ENCODE measurements at regions not wholly inside any gene's neighbourhood (a gene's known extent, or its start where the extent isn't known, plus 50 kb on each side); places are given as distances from the start of the nearest gene placed in this dataset.
A peak's percentile ranks its signal among the peaks of the same experiment; 100 is the strongest.

DNA sequence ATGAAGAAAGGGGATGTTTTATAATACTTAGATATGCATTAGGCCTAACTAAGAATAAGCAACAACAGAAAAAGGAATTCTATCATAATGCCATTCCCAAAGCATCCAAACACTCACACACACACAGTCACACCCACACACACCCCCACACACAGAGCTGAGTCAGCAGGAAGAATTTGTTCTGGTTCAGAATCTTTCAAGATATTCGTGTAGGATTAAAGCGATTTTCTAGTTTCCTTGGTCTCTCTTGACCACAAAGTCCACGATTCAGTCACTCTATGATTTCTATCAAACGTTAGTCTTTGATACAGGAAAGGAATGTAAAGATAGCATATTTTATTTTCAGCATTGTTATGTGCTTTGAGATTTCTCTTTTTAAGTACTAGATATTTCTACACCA lies 382.6 kb upstream of the DCN start:
- DNase-seq: no peak

GRCh38 chr12:91563011-91563765 lies 380.6 kb upstream of the DCN start:
- DNase-seq: no peak

DNA sequence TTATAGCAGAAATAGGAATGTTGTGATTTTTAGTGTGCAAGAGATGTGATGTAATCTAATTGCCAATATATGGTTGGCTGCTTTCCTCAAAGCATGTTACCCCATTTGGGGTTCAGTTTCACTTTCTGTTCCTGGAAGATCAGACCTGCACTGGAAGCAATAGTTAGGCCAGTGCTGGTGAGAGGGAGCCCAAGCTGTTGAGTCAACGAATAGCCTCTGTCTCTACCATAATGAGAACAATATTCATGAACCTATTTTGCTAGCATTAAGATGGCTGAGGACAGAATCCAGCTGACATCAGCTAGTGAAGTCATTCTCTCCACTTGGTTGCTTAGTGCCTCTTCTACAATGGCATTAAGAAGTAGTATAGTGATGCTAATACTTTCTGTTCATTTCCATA lies 379.9 kb upstream of the DCN start:
- DNase-seq: peak in 1 of 2 experiments; percentile 23

- no peak for DNase-seq
These were observed 379.3 kb upstream of the DCN start for GRCh38 chr12:91561958-91562325.

DNA sequence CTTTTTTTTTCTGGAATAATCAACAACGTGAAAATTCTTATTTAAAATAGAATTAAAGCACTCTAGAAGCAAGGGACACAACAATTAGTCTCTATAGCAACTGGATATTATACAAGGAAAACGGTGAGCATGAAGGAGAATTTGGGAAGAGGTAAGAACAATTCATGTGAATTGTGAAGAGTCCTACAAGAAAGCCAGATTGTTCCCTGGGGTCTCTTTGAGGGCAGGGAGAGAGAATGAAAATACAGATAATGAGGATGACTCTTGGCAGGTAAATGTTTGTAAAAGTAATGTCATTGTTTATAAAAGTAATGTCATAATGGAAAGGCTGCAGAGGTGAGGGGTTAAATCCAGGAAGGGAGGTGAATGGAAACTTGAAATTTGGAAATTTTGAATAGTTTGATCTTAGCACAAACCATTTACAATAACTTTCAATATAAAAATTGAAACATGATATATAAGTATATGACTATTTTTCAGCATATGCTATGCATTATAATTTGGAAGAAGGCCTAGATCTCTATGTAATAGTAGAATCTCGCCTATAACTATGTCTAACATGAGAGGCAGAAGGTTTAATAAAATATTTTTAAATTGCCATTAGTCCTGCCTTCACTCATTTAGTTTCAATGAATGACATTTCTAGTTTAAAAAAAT lies 378.8 kb upstream of the DCN start:
- DNase-seq: no peak

DNA sequence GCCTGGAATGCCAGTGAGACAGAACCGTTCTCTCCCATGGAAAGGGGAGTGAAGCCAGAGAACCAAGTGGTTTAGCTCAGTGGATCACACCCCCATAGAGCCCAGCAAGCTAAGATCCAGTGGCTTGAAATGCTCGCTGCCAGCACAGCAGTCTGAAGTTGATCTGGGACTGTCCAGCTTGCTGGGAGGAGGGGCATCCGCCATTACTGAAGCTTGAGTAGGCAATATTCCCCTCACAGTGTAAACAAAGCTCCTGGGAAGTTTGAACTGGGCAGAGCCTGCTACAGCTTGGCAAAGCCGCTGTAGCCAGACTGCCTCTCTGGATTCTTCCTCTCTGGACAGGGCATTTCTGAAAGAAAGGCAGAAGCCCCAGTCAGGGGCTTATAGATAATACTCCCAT lies 374.3 kb upstream of the DCN start:
- no peak for DNase-seq

DNA sequence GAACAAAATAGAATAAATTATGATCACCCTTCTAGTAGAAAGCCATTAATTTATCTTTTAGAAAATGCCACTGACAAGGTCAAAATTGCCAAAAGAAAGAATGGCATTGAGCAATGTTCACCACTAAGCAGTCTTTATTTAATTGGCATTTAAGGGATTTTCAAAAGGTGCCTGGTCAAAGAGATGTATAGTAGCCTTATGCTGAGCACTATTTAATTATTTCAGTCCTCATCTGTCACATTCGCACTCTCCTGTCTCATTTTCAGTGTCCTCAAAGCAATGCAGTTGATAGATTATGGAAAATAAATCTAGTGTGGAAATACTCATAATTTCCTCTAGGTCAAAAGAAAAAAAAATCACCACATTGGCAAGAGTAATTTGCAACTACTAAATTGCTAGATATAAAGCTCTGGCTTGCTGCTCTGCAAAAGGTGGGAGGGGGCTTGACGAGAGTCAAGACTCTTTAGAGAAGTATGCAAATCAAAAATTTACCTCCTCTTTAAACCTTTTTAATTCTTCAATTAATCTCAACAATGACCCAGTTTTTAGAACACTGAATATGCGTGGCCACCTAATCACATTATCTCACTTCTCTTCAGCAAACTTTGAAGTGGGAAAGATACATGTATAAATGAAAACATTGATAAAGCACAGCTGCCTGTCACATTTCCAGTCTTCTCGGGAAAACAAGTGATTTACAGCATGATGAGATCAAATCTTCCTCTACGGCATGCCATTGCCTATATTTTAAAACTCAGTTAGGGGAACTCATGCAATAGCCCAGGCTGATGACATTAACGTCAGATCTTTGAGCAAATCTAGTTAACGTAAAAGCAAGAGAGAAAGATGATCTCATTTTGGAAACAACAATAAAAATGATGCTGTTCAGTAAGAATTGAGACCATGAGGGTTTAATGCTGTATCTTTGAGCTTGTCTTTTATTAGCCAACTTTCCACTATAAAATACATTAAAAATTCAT lies 373.1 kb upstream of the DCN start:
- no peak for DNase-seq

DNA sequence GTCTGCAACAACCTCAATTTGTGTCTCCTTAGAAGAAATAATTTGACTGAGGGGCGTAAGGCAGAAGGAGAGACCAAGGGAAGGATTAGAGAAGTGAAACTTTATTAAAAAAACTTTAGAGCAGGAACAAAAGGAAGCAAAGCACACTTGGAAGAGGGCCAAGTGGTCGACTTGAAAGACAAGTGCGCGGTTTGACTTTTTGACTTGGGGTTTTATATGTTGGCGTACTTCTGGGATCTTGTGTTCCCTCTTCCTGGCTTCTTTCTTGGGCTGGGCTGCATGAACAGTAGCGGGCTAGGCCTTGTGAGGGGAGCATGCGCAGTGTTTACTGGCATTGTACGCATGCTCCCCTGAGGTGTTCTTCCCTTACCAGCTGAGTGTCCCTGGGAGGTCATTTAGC lies 369.3 kb upstream of the DCN start:
- no peak for DNase-seq

DNA sequence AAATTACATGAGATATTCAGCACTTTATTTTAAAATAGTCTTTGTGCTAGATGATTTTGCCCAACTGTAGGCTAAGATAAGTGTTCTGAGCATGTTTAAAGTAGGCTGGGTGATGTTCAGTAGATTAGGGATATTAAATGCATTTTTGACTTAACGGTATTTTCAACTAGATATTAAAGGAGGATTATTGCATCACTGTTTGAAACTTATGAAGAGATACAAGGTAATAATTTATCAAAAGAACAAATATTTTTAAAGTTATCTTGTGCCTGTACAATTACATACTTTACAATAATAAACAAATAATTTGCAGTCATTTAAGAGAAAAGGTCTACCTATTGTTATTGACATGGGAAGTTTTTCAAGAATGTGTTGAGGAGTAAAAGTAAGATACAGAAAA lies 368.6 kb upstream of the DCN start:
- no peak for DNase-seq

- DNase-seq: no peak
These were observed 360.0 kb upstream of the DCN start for GRCh38 chr12:91542666-91543065.

- DNase-seq: no peak
These were observed 359.4 kb upstream of the DCN start for GRCh38 chr12:91542067-91542466.

DNA sequence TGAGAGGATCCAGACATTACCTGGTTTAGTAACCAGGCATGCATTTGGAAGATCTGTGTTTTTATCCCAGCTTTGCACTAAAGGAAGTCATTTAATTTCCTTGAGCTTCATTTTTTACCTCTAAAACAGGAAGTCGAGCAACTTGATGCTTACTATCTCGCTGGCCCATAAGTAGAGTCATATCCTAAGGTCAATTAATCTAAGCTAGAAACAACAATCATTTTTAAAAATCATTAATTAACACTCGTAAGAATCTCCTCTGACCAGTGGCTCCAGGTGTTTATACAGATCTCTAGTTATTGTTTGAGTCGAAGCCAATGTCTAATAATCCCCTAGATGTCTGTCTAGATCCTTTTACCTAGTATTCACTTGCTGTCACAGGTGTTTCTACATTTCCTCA lies 355.8 kb upstream of the DCN start:
- no peak for DNase-seq

DNA sequence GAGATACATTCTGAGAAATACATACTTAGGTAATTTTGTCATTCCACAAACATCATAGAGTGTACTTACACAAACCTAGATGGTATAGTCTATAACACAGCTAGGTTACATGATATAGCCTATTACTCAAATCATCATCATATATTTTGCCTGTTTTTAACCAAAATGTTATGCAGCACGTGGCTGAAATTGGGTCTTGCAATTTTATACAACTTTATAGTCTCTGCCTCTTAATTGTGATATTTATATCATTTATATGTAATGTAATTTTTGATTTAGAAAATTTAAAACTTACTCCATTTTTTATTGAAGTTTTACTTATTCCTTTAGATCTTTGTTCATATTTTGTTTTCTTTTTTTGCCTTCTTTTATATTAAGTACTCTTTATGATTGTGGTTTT lies 350.7 kb upstream of the DCN start:
- no peak for DNase-seq

GRCh38 chr12:91529829-91530228 lies 347.2 kb upstream of the DCN start:
- no peak for DNase-seq

DNA sequence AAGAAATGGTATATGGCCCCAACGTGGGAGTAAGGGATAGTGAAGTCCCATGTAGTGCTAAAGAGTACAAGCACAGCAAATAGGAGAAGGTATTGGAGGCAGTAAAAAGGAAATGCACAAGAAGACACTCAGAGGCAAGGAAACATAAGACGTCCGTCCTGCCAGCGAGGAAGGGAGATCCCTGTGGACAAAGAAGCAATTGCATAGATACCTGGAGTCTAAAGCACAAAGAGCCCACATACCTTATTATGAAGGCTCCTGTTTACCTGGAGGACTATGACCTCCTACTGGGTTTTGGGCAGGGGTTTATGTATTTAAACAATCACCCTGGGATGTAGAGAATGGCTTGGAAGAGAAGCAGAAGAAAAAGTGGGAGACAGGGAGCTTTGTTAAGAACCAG lies 341.2 kb upstream of the DCN start:
- DNase-seq: no peak

- no peak for DNase-seq
These were observed 334.1 kb upstream of the DCN start for GRCh38 chr12:91516695-91517047.

DNA sequence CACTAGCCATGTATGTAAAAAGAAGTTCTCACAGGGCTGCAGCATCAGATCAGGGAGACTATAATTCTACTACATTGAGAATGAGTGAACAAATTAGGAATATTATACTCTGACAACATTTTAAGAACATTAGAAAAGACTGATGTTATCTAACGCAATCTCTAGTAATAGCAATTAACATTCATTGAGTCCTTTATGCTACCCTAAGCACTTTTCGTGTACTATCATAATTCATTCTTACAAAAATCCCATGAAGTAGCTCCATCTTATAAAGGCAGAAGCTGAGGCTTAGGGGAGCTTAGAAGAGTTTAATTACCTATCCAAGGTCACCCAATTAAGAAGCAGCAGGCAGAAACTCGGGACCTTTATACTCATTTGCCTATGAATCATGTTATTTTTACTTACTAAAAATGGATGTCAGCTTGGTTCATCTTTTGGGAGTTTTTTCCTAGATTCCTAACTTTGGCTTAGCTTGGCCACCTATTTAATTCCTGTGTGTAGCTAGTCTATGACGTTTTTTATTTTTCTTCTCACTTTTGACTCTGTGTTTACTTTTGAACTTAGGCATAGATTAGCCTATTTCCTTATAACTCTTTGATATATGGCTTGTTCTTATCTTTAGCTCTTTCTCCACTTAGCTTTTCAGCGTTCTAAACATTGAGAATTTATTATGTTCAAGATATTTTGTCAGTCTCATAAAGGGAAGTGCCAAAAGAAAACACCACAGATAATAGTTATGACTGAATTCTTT lies 333.5 kb upstream of the DCN start:
- no peak for DNase-seq

GRCh38 chr12:91513313-91513712 lies 330.7 kb upstream of the DCN start:
- no peak for DNase-seq

GRCh38 chr12:91511795-91512420 lies 329.3 kb upstream of the DCN start:
- DNase-seq: no peak

DNA sequence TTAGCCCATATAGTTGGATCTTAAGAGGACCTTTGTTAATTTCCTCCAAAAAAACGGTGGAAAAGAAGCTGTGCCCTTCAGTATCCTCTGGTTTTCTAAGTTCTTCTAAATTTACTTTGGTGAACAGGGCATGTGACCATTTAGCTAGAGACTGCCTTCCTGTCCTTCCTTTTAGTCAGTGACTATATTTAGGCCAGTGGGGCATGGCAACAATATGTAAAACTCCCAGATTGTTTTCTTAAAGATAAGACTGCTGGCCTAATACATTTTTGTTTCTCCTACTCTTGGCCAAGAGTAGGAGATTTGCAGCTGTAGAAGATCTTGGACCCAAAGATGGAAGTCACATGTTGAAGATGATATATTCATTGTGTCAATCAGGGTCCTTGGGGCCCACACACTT lies 325.1 kb upstream of the DCN start:
- no peak for DNase-seq

DNA sequence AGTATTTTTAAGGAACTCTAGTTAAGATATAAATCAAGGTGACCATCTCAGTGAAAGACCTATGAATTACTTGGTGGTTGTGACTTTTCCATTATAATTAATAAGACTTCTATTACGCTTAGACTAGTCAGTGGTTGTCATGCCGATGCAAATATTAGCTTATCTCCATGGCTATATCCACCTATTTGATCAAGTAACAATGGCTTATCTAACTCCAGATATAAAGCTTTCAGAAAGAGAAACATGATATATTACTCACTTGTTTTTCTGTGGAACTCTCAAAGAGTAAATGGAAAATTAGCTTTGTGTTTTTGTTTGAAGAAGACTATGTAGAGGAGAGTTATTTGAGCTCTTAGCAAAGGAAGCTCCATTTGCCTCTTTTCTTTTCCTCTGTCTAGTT lies 323.8 kb upstream of the DCN start:
- DNase-seq: no peak

- no peak for DNase-seq
These were observed 322.4 kb upstream of the DCN start for GRCh38 chr12:91505006-91505405.

DNA sequence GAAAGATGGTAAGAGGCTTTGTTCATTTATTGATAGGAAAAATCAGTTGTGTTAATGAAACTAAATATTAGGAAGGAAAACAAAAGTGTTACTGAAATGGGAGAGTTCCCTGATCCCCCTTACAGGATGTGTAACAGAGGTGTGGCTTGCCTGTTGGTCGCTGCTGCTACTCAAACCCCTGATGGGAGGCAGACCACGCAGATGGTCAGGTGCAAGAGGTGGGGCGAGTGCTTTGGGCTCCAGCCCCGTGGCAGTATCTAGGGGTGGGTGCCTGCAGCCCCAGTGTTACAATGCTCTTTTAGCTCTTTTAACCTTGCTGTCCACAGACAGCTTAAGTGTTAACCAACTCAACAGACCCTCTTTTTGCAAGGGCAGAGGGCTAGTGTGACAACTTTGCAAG lies 319.6 kb upstream of the DCN start:
- no peak for DNase-seq

Data from AML-193 (cell line).